Gastrocnemius medialis (tissue), 4 donors: ENCODE measurements at regions not wholly inside any gene's neighbourhood (a gene's known extent, or its start where the extent isn't known, plus 50 kb on each side); places are given as distances from the start of the nearest gene placed in this dataset.

ENCODE experiments used
- ATAC-seq, 2 donors: fragments of 150-250 bp; one replicate each; pipeline ENCODE4 v1.9.1; 2016
- DNase-seq, 2 donors: peaks; one replicate each; pipeline ENCODE4 v3.0.0-alpha.2; 2019
- H3K27ac ChIP-seq, 4 donors: fragments of 200-600 bp; sonication (generic); 1 replicate in 1 of 4; 2 replicates in 3 of 4; pipeline ENCODE4 v1.5.1; 2016 to 2018; ENCODE audit warnings: mild to moderate bottlenecking in 2 of 4, moderate library complexity in 1 of 4
- H3K27me3 ChIP-seq, 3 donors: fragments of 200-600 bp; sonication (generic) in 2 of 3; 1 replicate in 1 of 3; 2 replicates in 2 of 3; pipeline versions ENCODE4 v1.5.1 to v1.6.0; 2016 to 2019; ENCODE audit warnings: mild to moderate bottlenecking in 1 of 3, moderate library complexity in 1 of 3
- H3K36me3 ChIP-seq, 2 donors: fragments of 200-600 bp; sonication (generic) in 1 of 2; one replicate each; pipeline ENCODE4 v1.5.1; 2017 to 2018
- H3K4me1 ChIP-seq, 2 donors: fragments of 200-600 bp; sonication (generic) in 1 of 2; one replicate each; pipeline ENCODE4 v1.5.1; 2016 to 2017; ENCODE audit warnings: mild to moderate bottlenecking in 2 of 2
- H3K4me3 ChIP-seq, 4 donors: fragments of 200-600 bp; sonication (generic) in 3 of 4; 1 replicate in 1 of 4; 2 replicates in 3 of 4; pipeline ENCODE4 v1.5.1; 2016 to 2019; ENCODE audit warnings: mild to moderate bottlenecking in 2 of 4
- H3K9me3 ChIP-seq, 3 donors: fragments of 200-600 bp; sonication (generic) in 2 of 3; 1 replicate in 1 of 3; 2 replicates in 2 of 3; pipeline ENCODE4 v1.5.1; 2016 to 2019
- CTCF ChIP-seq, 5 experiments: fragments of 450-650 bp in 3 of 5; fragments of 200-600 bp in 2 of 5; sonication (generic) in 2 of 5; IDR thresholded peaks in 4 of 5; conservative IDR thresholded peaks in 1 of 5; 1 replicate in 4 of 5; 2 replicates in 1 of 5; pipeline ENCODE4 v1.5.1; 2016 to 2019; ENCODE audit warnings: antibody characterized with exemption in 5 of 5, mild to moderate bottlenecking in 3 of 5, moderate library complexity in 3 of 5
- POLR2A ChIP-seq, 2 donors: fragments of 450-650 bp; IDR thresholded peaks; one replicate each; pipeline ENCODE4 v1.6.1; 2017; ENCODE audit warnings: antibody characterized with exemption in 2 of 2, mild to moderate bottlenecking in 2 of 2, moderate library complexity in 2 of 2
- in situ Hi-C, 4 donors: fragments of 200-750 bp; cut with MboI; loops; one replicate each; pipeline versions ENCODE4 v1.15.0 to v1.8.0; 2017; ENCODE audit warnings: low sequenced_read_pairs in 4 of 4
- intact Hi-C: fragments of 100-400 bp; cut with DNase I; formaldehyde crosslinking; loops from one replicate; pipeline ENCODE4 v1.15.1; 2023; ENCODE audit warnings: low total_unique reads

- in situ Hi-C loops: no loop called here
- H3K36me3 ChIP-seq: no peaks in the 10 kb centered on the region
Observed at GRCh38 chr5:39783756-39784421, 359.1 kb upstream of the DAB2 start.

GRCh38 chr5:39780347-39780746, 355.6 kb upstream of the DAB2 start:
- no peak overlapping the region for H3K4me3 ChIP-seq
- H3K27me3 ChIP-seq: no peaks in the 10 kb centered on the region
- H3K4me1 ChIP-seq: no peaks in the 10 kb centered on the region
- intact Hi-C loops: no loop called here
- TF ChIP-seq POLR2A (IDR thresholded peaks at IDR 0.05) (no peak), CTCF (IDR thresholded peaks at IDR 0.05 in 4 of 5, conservative IDR thresholded peaks at IDR 0.05 in 1 of 5) (no peak)
- H3K36me3 ChIP-seq: no peaks in the 10 kb centered on the region
- ATAC-seq: no peak
- DNase-seq: no peak
- H3K27ac ChIP-seq: no peak overlapping the region
- in situ Hi-C loops: no loop called here
- H3K9me3 ChIP-seq: no peaks in the 10 kb centered on the region

More at GRCh38 chr5:39783756-39784421, 359.1 kb upstream of the DAB2 start:
- H3K4me3 ChIP-seq: no peak overlapping the region
- no peaks in the 10 kb centered on the region for H3K27me3 ChIP-seq
- ATAC-seq (no peak), DNase-seq (no peak)
- intact Hi-C loops: no loop called here
- H3K9me3 ChIP-seq: no peaks in the 10 kb centered on the region
- no peak for TF ChIP-seq POLR2A (IDR thresholded peaks at IDR 0.05)
- no peak for TF ChIP-seq CTCF (IDR thresholded peaks at IDR 0.05 in 4 of 5, conservative IDR thresholded peaks at IDR 0.05 in 1 of 5)
- H3K27ac ChIP-seq: no peak overlapping the region
- H3K4me1 ChIP-seq: no peaks in the 10 kb centered on the region

- no peaks in the 10 kb centered on the region for H3K9me3 ChIP-seq
- no peaks in the 10 kb centered on the region for H3K27me3 ChIP-seq
- no peaks in the 10 kb centered on the region for H3K36me3 ChIP-seq
- no peaks in the 10 kb centered on the region for H3K4me1 ChIP-seq
- ATAC-seq (no peak), DNase-seq (no peak)
- in situ Hi-C loops (no loop called here), intact Hi-C loops (no loop called here)
- H3K4me3 ChIP-seq: no peak overlapping the region
- TF ChIP-seq POLR2A (IDR thresholded peaks at IDR 0.05): no peak
- no peak for TF ChIP-seq CTCF (IDR thresholded peaks at IDR 0.05 in 4 of 5, conservative IDR thresholded peaks at IDR 0.05 in 1 of 5)
- no peak overlapping the region for H3K27ac ChIP-seq
Observed at GRCh38 chr5:39779831-39780230, 355.1 kb upstream of the DAB2 start.

- Histone ChIP-seq H3K36me3 (no peaks in the 10 kb centered on the region), H3K27ac (no peak overlapping the region), H3K9me3 (no peaks in the 10 kb centered on the region), H3K27me3 (no peaks in the 10 kb centered on the region), H3K4me3 (no peak overlapping the region), H3K4me1 (no peaks in the 10 kb centered on the region)
- DNase-seq (no peak), ATAC-seq (no peak)
- in situ Hi-C loops: no loop called here
- intact Hi-C loops: no loop called here
- TF ChIP-seq CTCF (IDR thresholded peaks at IDR 0.05 in 4 of 5, conservative IDR thresholded peaks at IDR 0.05 in 1 of 5) (no peak), POLR2A (IDR thresholded peaks at IDR 0.05) (no peak)
Observed at GRCh38 chr5:39775797-39776365, 351.1 kb upstream of the DAB2 start.
